Transverse colon (tissue), 4 donors: ENCODE measurements at regions not wholly inside any gene's neighbourhood (a gene's known extent, or its start where the extent isn't known, plus 50 kb on each side); places are given as distances from the start of the nearest gene placed in this dataset.

ENCODE experiments used
- DNase-seq: peaks from one replicate; pipeline ENCODE4 v3.0.0-alpha.2; 2019
- H3K27ac ChIP-seq, 4 donors: fragments of 200-600 bp; sonication (generic); 2 replicates each; pipeline ENCODE4 v1.5.1; 2016 to 2018; ENCODE audit warnings: inconsistent platforms in 4 of 4
- H3K27me3 ChIP-seq: fragments of 200-600 bp; sonication (generic); 2 replicates; pipeline ENCODE4 v1.5.1; 2017; ENCODE audit warnings: inconsistent platforms
- H3K36me3 ChIP-seq, 4 donors: fragments of 200-600 bp; sonication (generic); 2 replicates each; pipeline ENCODE4 v1.5.1; 2017 to 2019; ENCODE audit warnings: inconsistent platforms in 4 of 4
- H3K4me1 ChIP-seq, 4 donors: fragments of 200-600 bp; sonication (generic); 2 replicates each; pipeline ENCODE4 v1.5.1; 2017 to 2020; ENCODE audit warnings: inconsistent platforms in 4 of 4
- H3K4me3 ChIP-seq, 4 donors: fragments of 200-600 bp; sonication (generic); 1 replicate in 1 of 4; 2 replicates in 3 of 4; pipeline versions ENCODE4 v1.5.1 to v1.6.1; 2017 to 2019; ENCODE audit warnings: inconsistent platforms in 4 of 4
- H3K9me3 ChIP-seq, 2 donors: fragments of 200-600 bp; sonication (generic); 2 replicates each; pipeline ENCODE4 v1.5.1; 2017 to 2019; ENCODE audit warnings: inconsistent platforms in 2 of 2
- CTCF ChIP-seq, 5 experiments: fragments of 200-600 bp in 3 of 5; fragments of 450-650 bp in 2 of 5; sonication (generic) in 3 of 5; IDR thresholded peaks; 1 replicate in 2 of 5; 2 replicates in 3 of 5; pipeline ENCODE4 v1.5.1; 2016 to 2017; ENCODE audit warnings: antibody characterized with exemption in 5 of 5, inconsistent platforms in 3 of 5, mild to moderate bottlenecking in 2 of 5, moderate library complexity in 1 of 5
- EP300 ChIP-seq: sonication (generic); formaldehyde crosslinking; IDR thresholded peaks from one replicate; pipeline ENCODE4 v1.6.1; 2017; ENCODE audit warnings: antibody characterized with exemption, low read depth
- POLR2A ChIP-seq: fragments of 450-650 bp; IDR thresholded peaks from one replicate; pipeline ENCODE4 v1.6.1; 2016; ENCODE audit warnings: antibody characterized with exemption, mild to moderate bottlenecking, moderate library complexity
- POLR2AphosphoS5 ChIP-seq, 3 donors: sonication (generic); formaldehyde crosslinking; IDR thresholded peaks; one replicate each; pipeline ENCODE4 v1.6.1; 2016; ENCODE audit warnings: antibody characterized with exemption in 3 of 3
- WGBS, 2 donors: methylation state at CpG; one replicate each; pipeline ENCODE4 v1.1.5; 2018; ENCODE audit warnings: low coverage in 1 of 2; 5-methylcytosine and 5-hydroxymethylcytosine counted together
- in situ Hi-C, 4 donors: fragments of 200-750 bp; cut with MboI; loops; one replicate each; pipeline versions ENCODE4 v1.15.0 to v1.15.1; 2017; ENCODE audit warnings: low sequenced_read_pairs in 3 of 4, low pct_ligation_motif_present in 1 of 4, low pct_unique_long_range_greater_than_20kb in 1 of 4
- intact Hi-C: fragments of 100-400 bp; cut with DNase I; formaldehyde crosslinking; loops from one replicate; pipeline ENCODE4 v1.15.1; 2023; ENCODE audit warnings: low total_unique reads

GRCh38 chr6:9168669-9169068 is 733.3 kb upstream of the SLC35B3 start:
- in situ Hi-C loops (no loop called here), intact Hi-C loops (loop anchor here (10.0 kb wide), 1 partner anchor 276 kb away; no protein-coding TSS in a partner anchor)
- Histone ChIP-seq H3K4me1 (no peaks in the 10 kb centered on the region), H3K36me3 (no peaks in the 10 kb centered on the region), H3K4me3 (no peak overlapping the region), H3K27ac (no peak overlapping the region), H3K27me3 (no peaks in the 10 kb centered on the region), H3K9me3 (peaks cover 0 to 3% of the 10 kb centered on the region in 2 donors)
- WGBS, 2 donors, result 93% methylated on average over 1 of the region's 1 CpG
- no peak for TF ChIP-seq CTCF (IDR thresholded peaks at IDR 0.05)
- no peak for TF ChIP-seq EP300
- TF ChIP-seq POLR2A, result no peak
- no peak for TF ChIP-seq POLR2AphosphoS5 (IDR thresholded peaks at IDR 0.05)
- no peak for DNase-seq

GRCh38 chr6:9161731-9162130 is 726.4 kb upstream of the SLC35B3 start:
- Histone ChIP-seq H3K4me3 (no peak overlapping the region), H3K9me3 (peaks cover 0 to 3% of the 10 kb centered on the region in 2 donors)

GRCh38 chr6:9159051-9159450 is 723.7 kb upstream of the SLC35B3 start:
- in situ Hi-C loops, result no loop called here
- intact Hi-C loops, result no loop called here
- Histone ChIP-seq H3K27me3 (no peaks in the 10 kb centered on the region), H3K9me3 (peaks cover 0 to 3% of the 10 kb centered on the region in 2 donors), H3K4me1 (no peaks in the 10 kb centered on the region), H3K4me3 (no peak overlapping the region), H3K36me3 (no peaks in the 10 kb centered on the region), H3K27ac (no peak overlapping the region)
- TF ChIP-seq EP300 (no peak), POLR2A (no peak), CTCF (IDR thresholded peaks at IDR 0.05) (no peak), POLR2AphosphoS5 (IDR thresholded peaks at IDR 0.05) (no peak)
- WGBS, 2 donors, result 82 to 85% methylated on average over 3 of the region's 3 CpGs
- DNase-seq, result no peak

More at GRCh38 chr6:9161731-9162130, 726.4 kb upstream of the SLC35B3 start:
- H3K36me3 ChIP-seq, result no peaks in the 10 kb centered on the region
- H3K4me1 ChIP-seq, result no peaks in the 10 kb centered on the region
- no peaks in the 10 kb centered on the region for H3K27me3 ChIP-seq
- in situ Hi-C loops (no loop called here), intact Hi-C loops (loop anchor here (10.0 kb wide), 1 partner anchor 283 kb away; no protein-coding TSS in a partner anchor)
- H3K27ac ChIP-seq, result no peak overlapping the region
- no peak for TF ChIP-seq POLR2A
- no peak for TF ChIP-seq CTCF (IDR thresholded peaks at IDR 0.05)
- TF ChIP-seq POLR2AphosphoS5 (IDR thresholded peaks at IDR 0.05), result no peak
- TF ChIP-seq EP300, result no peak
- DNase-seq, result no peak

- intact Hi-C loops, result no loop called here
- 36 to 55% methylated on average over 3 of the region's 3 CpGs for WGBS, 2 donors
- H3K27ac ChIP-seq, result no peak overlapping the region
- no peaks in the 10 kb centered on the region for H3K36me3 ChIP-seq
- TF ChIP-seq EP300, result no peak
- no peak for TF ChIP-seq CTCF (IDR thresholded peaks at IDR 0.05)
- TF ChIP-seq POLR2AphosphoS5 (IDR thresholded peaks at IDR 0.05), result no peak
- TF ChIP-seq POLR2A, result no peak
- no peak overlapping the region for H3K4me3 ChIP-seq
- H3K9me3 ChIP-seq, result no peaks in the 10 kb centered on the region
- in situ Hi-C loops, result no loop called here
- no peaks in the 10 kb centered on the region for H3K27me3 ChIP-seq
- no peaks in the 10 kb centered on the region for H3K4me1 ChIP-seq
- no peak for DNase-seq
Measured at GRCh38 chr6:9155836-9156235, 720.5 kb upstream of the SLC35B3 start.
